ENCODE measurements at regions not wholly inside any gene's neighbourhood (a gene's known extent, or its start where the extent isn't known, plus 50 kb on each side); places are given as distances from the start of the nearest gene placed in this dataset.

DNA sequence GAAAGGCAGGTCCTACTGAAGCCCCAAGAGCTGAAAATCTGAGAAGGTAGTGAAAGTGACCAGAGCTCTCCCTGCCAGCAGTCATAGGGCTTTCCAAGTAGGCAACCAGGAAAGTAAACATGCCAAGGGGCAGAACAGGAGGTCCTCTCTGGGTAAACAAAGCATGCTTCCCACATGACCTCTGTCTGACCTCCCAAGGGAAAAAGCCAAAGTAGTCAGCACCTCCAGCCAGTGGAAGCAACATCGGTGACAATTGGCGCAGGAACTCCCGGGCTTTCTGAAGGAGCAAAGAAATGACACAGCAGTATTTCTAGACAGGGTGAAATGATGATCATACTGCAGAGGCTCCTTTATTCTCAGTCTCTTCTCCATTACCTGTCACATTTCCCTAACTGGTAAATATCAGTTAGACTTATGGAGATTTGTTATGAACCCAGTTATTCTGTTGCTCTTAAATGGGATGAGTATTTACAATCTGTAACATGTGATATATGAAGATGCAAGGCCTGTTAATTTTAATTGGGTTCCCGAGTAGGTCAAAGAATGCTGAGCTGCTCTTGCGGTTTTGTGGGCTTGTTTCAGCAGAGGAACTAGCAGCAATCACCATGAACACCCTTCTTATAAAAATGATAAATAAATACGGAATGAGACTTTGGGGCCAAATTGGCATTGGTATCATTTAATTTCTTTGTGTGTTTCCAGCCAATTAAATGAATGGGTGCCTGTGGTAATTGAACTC, 321.0 kb downstream of the RND3 start (continued):
- TF ChIP-seq ZNF639 (CRISPR knock-in tag; conservative IDR thresholded peaks at IDR 0.05 in 1 of 2, IDR thresholded peaks at IDR 0.05 in 1 of 2) (peak in 1 of 2 experiments; percentile 68; a peak in 2 of 4 replicates), SAFB2 (IDR thresholded peaks at IDR 0.05; ENCODE audit: borderline replicate concordance, low read depth, low read length, severe bottlenecking) (no peak), L3MBTL2 (IDR thresholded peaks at IDR 0.05) (peak; percentile 62; the same call in 1 of the 2 replicates), NCOA2 (IDR thresholded peaks at IDR 0.05; ENCODE audit: partially characterized antibody in 2 of 2) (peak in 1 of 2 experiments; percentile 3), ELF2 (CRISPR knock-in tag; IDR thresholded peaks at IDR 0.05) (peak; percentile 40), ZNF583 (CRISPR knock-in tag; IDR thresholded peaks at IDR 0.05) (peak; percentile 58; the same call in 1 of the 2 replicates), MECOM (CRISPR knock-in tag; IDR thresholded peaks at IDR 0.05) (peak; percentile 40; the same call in 1 of the 2 replicates), BACH1 (tag; IDR thresholded peaks at IDR 0.05) (peak; percentile 97), ELF4 (CRISPR knock-in tag; IDR thresholded peaks at IDR 0.05) (no peak), LEF1 (IDR thresholded peaks at IDR 0.05) (0 out of 2 replicates have a peak, but pooled peaks have one; percentile 39), POLR2AphosphoS5 (IDR thresholded peaks at IDR 0.05; ENCODE audit: control insufficient read depth, insufficient read depth, low read depth, low read length) (no peak), EP400 (IDR thresholded peaks at IDR 0.05) (peak; percentile 50; the same call in 1 of the 2 replicates), E2F6 (IDR thresholded peaks at IDR 0.05; ENCODE audit: borderline replicate concordance in 1 of 2, extremely low read depth in 1 of 2, insufficient read depth in 1 of 2, insufficient read length in 1 of 2, low read depth in 1 of 2, low read length in 1 of 2, poor library complexity in 1 of 2, severe bottlenecking in 1 of 2) (peak; percentile 26 to 51), SREBF1 (IDR thresholded peaks at IDR 0.05; ENCODE audit: borderline replicate concordance, low read depth, low read length) (no peak), NRF1 (conservative IDR thresholded peaks at IDR 0.05 in 1 of 2, IDR thresholded peaks at IDR 0.05 in 1 of 2) (0 out of 4 replicates have a peak, but pooled peaks of 1 of the 2 experiments have one; percentile 3), CEBPG (CRISPR knock-in tag; IDR thresholded peaks at IDR 0.05) (no peak), CEBPG (tag; conservative IDR thresholded peaks at IDR 0.05 in 1 of 2, IDR thresholded peaks at IDR 0.05 in 1 of 2) (peak; percentile 72 to 87; a peak in 3 of 4 replicates), ZNF165 (CRISPR knock-in tag; IDR thresholded peaks at IDR 0.05; ENCODE audit: borderline replicate concordance) (peak; percentile 73; the same call in 1 of the 2 replicates), ETV1 (tag; conservative IDR thresholded peaks at IDR 0.05; ENCODE audit: low read depth) (peak; percentile 65)
- TF ChIP-seq, protein P1, sequence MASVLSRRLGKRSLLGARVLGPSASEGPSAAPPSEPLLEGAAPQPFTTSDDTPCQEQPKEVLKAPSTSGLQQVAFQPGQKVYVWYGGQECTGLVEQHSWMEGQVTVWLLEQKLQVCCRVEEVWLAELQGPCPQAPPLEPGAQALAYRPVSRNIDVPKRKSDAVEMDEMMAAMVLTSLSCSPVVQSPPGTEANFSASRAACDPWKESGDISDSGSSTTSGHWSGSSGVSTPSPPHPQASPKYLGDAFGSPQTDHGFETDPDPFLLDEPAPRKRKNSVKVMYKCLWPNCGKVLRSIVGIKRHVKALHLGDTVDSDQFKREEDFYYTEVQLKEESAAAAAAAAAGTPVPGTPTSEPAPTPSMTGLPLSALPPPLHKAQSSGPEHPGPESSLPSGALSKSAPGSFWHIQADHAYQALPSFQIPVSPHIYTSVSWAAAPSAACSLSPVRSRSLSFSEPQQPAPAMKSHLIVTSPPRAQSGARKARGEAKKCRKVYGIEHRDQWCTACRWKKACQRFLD (CRISPR knock-in tag; IDR thresholded peaks at IDR 0.05): peak; percentile 73; the same call in 1 of the 2 replicates
- TF ChIP-seq, protein P2, sequence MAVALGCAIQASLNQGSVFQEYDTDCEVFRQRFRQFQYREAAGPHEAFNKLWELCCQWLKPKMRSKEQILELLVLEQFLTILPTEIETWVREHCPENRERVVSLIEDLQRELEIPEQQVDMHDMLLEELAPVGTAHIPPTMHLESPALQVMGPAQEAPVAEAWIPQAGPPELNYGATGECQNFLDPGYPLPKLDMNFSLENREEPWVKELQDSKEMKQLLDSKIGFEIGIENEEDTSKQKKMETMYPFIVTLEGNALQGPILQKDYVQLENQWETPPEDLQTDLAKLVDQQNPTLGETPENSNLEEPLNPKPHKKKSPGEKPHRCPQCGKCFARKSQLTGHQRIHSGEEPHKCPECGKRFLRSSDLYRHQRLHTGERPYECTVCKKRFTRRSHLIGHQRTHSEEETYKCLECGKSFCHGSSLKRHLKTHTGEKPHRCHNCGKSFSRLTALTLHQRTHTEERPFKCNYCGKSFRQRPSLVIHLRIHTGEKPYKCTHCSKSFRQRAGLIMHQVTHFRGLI (CRISPR knock-in tag; IDR thresholded peaks at IDR 0.05): peak; percentile 67; the same call in 1 of the 2 replicates

Measured in K562 (cell line).